T-helper 17 cell (primary cell): ENCODE measurements at regions not wholly inside any gene's neighbourhood (a gene's known extent, or its start where the extent isn't known, plus 50 kb on each side); places are given as distances from the start of the nearest gene placed in this dataset.

Experiments
- ATAC-seq: fragments of 150-1000 bp; cut with Tn5 transposase; 2 replicates; pipeline ENCODE4 v1.10.0; 2021; ENCODE audit warnings: mild to moderate bottlenecking, moderate library complexity
- DNase-seq, 3 donors: peaks; one replicate each; pipeline versions ENCODE4 v3.0.0 to v3.0.0-alpha.2; 2020 to 2021
- H3K9me3 ChIP-seq: one replicate; pipeline ENCODE4 v1.7.0; 2013; ENCODE audit warnings: low read length, mild to moderate bottlenecking; ENCODE audit not compliant: control insufficient read depth, poor library complexity, severe bottlenecking
- H3K27ac Mint-ChIP-seq: one replicate; pipeline ENCODE4 v1.8.0; 2022; ENCODE audit warnings: mild to moderate bottlenecking, moderate library complexity, mixed read lengths
- H3K27me3 Mint-ChIP-seq: one replicate; pipeline ENCODE4 v1.8.0; 2022; ENCODE audit warnings: mixed read lengths
- H3K36me3 Mint-ChIP-seq: one replicate; pipeline ENCODE4 v1.8.0; 2022; ENCODE audit warnings: low read depth, mixed read lengths
- H3K4me1 Mint-ChIP-seq: one replicate; pipeline ENCODE4 v1.8.0; 2022; ENCODE audit warnings: mild to moderate bottlenecking, mixed read lengths
- H3K4me3 Mint-ChIP-seq: one replicate; pipeline ENCODE4 v1.8.0; 2022; ENCODE audit warnings: mild to moderate bottlenecking, moderate library complexity, mixed read lengths

GRCh38 chr4:114349543-114350175 is 248.9 kb upstream of the UGT8 start:
- ATAC-seq (no peak), DNase-seq (no peak)
- Mint-ChIP-seq H3K27ac (no peak overlapping the region), H3K4me1 (no peaks in the 10 kb centered on the region), H3K4me3 (no peak overlapping the region), H3K36me3 (no peaks in the 10 kb centered on the region), H3K27me3 (peaks cover 4% of the 10 kb centered on the region)
- no peaks in the 10 kb centered on the region for H3K9me3 ChIP-seq

- DNase-seq (no peak), ATAC-seq (no peak)
- Mint-ChIP-seq H3K4me3 (no peak overlapping the region), H3K36me3 (no peaks in the 10 kb centered on the region), H3K27me3 (peaks cover 16% of the 10 kb centered on the region), H3K27ac (no peak overlapping the region), H3K4me1 (peaks cover 4% of the 10 kb centered on the region)
- H3K9me3 ChIP-seq, result no peaks in the 10 kb centered on the region
Measured at GRCh38 chr4:114358901-114359300, 239.7 kb upstream of the UGT8 start.

GRCh38 chr4:114361249-114361648 is 237.4 kb upstream of the UGT8 start:
- Mint-ChIP-seq H3K27ac (no peak overlapping the region), H3K27me3 (peaks cover 16% of the 10 kb centered on the region), H3K36me3 (no peaks in the 10 kb centered on the region), H3K4me1 (peaks cover 4% of the 10 kb centered on the region), H3K4me3 (no peak overlapping the region)
- peaks cover 2% of the 10 kb centered on the region for H3K9me3 ChIP-seq
- DNase-seq (no peak), ATAC-seq (no peak)

GRCh38 chr4:114364857-114365256 is 233.8 kb upstream of the UGT8 start:
- ATAC-seq (no peak), DNase-seq (no peak)
- no peak overlapping the region for H3K27ac Mint-ChIP-seq
- no peaks in the 10 kb centered on the region for H3K36me3 Mint-ChIP-seq
- peaks cover 2% of the 10 kb centered on the region for H3K9me3 ChIP-seq
- H3K27me3 Mint-ChIP-seq, result peaks cover 12% of the 10 kb centered on the region
- H3K4me1 Mint-ChIP-seq, result peaks cover 4% of the 10 kb centered on the region
- no peak overlapping the region for H3K4me3 Mint-ChIP-seq

- peaks cover 2% of the 10 kb centered on the region for H3K9me3 ChIP-seq
- DNase-seq (no peak), ATAC-seq (no peak)
- H3K27me3 Mint-ChIP-seq, result peaks cover 4% of the 10 kb centered on the region
- H3K27ac Mint-ChIP-seq, result no peak overlapping the region
- H3K4me3 Mint-ChIP-seq, result no peak overlapping the region
- H3K36me3 Mint-ChIP-seq, result no peaks in the 10 kb centered on the region
- H3K4me1 Mint-ChIP-seq, result peaks cover 4% of the 10 kb centered on the region
Measured at GRCh38 chr4:114365591-114365990, 233.0 kb upstream of the UGT8 start.

GRCh38 chr4:114366368-114366767 is 232.2 kb upstream of the UGT8 start:
- H3K4me1 Mint-ChIP-seq, result peaks cover under 1% of the 10 kb centered on the region
- peaks cover 2% of the 10 kb centered on the region for H3K9me3 ChIP-seq
- H3K4me3 Mint-ChIP-seq, result no peak overlapping the region
- H3K36me3 Mint-ChIP-seq, result no peaks in the 10 kb centered on the region
- DNase-seq, result no peak
- ATAC-seq, result no peak
- peaks cover 4% of the 10 kb centered on the region for H3K27me3 Mint-ChIP-seq
- H3K27ac Mint-ChIP-seq, result no peak overlapping the region

GRCh38 chr4:114368751-114369150 is 229.9 kb upstream of the UGT8 start:
- Mint-ChIP-seq H3K27ac (no peak overlapping the region), H3K36me3 (no peaks in the 10 kb centered on the region), H3K4me1 (no peaks in the 10 kb centered on the region), H3K27me3 (peaks cover 18% of the 10 kb centered on the region), H3K4me3 (no peak overlapping the region)
- ATAC-seq (no peak), DNase-seq (no peak)
- H3K9me3 ChIP-seq, result peaks cover 2% of the 10 kb centered on the region

GRCh38 chr4:114373508-114373907 is 225.1 kb upstream of the UGT8 start:
- H3K27ac Mint-ChIP-seq, result no peak overlapping the region
- no peaks in the 10 kb centered on the region for H3K9me3 ChIP-seq
- no peak overlapping the region for H3K4me3 Mint-ChIP-seq
- no peaks in the 10 kb centered on the region for H3K36me3 Mint-ChIP-seq
- DNase-seq (no peak), ATAC-seq (no peak)
- peaks cover 37% of the 10 kb centered on the region for H3K27me3 Mint-ChIP-seq
- no peaks in the 10 kb centered on the region for H3K4me1 Mint-ChIP-seq

- Mint-ChIP-seq H3K4me1 (no peaks in the 10 kb centered on the region), H3K27ac (no peak overlapping the region), H3K36me3 (no peaks in the 10 kb centered on the region), H3K27me3 (peaks cover 27% of the 10 kb centered on the region), H3K4me3 (no peak overlapping the region)
- no peak for DNase-seq
- ATAC-seq, result no peak
- no peaks in the 10 kb centered on the region for H3K9me3 ChIP-seq
Measured at GRCh38 chr4:114378305-114378903, 220.2 kb upstream of the UGT8 start.

GRCh38 chr4:114383067-114383466 is 215.5 kb upstream of the UGT8 start:
- peaks cover 12% of the 10 kb centered on the region for H3K27me3 Mint-ChIP-seq
- H3K4me3 Mint-ChIP-seq, result no peak overlapping the region
- no peak overlapping the region for H3K27ac Mint-ChIP-seq
- no peak for DNase-seq
- no peak for ATAC-seq
- H3K4me1 Mint-ChIP-seq, result no peaks in the 10 kb centered on the region
- no peaks in the 10 kb centered on the region for H3K9me3 ChIP-seq
- H3K36me3 Mint-ChIP-seq, result no peaks in the 10 kb centered on the region

GRCh38 chr4:114383721-114384120 is 214.9 kb upstream of the UGT8 start:
- no peak for ATAC-seq
- Mint-ChIP-seq H3K4me3 (no peak overlapping the region), H3K4me1 (no peaks in the 10 kb centered on the region), H3K27me3 (peaks cover 18% of the 10 kb centered on the region), H3K27ac (no peak overlapping the region), H3K36me3 (no peaks in the 10 kb centered on the region)
- no peaks in the 10 kb centered on the region for H3K9me3 ChIP-seq
- DNase-seq, result no peak

- Mint-ChIP-seq H3K4me3 (no peak overlapping the region), H3K27me3 (peaks cover 24% of the 10 kb centered on the region), H3K27ac (no peak overlapping the region), H3K36me3 (peaks cover 3% of the 10 kb centered on the region), H3K4me1 (no peaks in the 10 kb centered on the region)
- no peak for DNase-seq
- no peak for ATAC-seq
- H3K9me3 ChIP-seq, result no peaks in the 10 kb centered on the region
Measured at GRCh38 chr4:114384629-114385028, 214.0 kb upstream of the UGT8 start.

GRCh38 chr4:114385195-114385985 is 213.2 kb upstream of the UGT8 start:
- no peaks in the 10 kb centered on the region for H3K4me1 Mint-ChIP-seq
- ATAC-seq (no peak), DNase-seq (no peak)
- H3K9me3 ChIP-seq, result no peaks in the 10 kb centered on the region
- no peak overlapping the region for H3K27ac Mint-ChIP-seq
- H3K36me3 Mint-ChIP-seq, result peaks cover 3% of the 10 kb centered on the region
- peaks cover 24% of the 10 kb centered on the region for H3K27me3 Mint-ChIP-seq
- H3K4me3 Mint-ChIP-seq, result no peak overlapping the region
